H1 (cell line): ENCODE measurements at regions not wholly inside any gene's neighbourhood (a gene's known extent, or its start where the extent isn't known, plus 50 kb on each side); places are given as distances from the start of the nearest gene placed in this dataset.

Experiments used
- CBX8 ChIP-seq: fragments of 300-800, 300-1000 bp; sonication (generic); IDR thresholded peaks from 2 replicates; pipeline ENCODE4 v1.7.1; 2016; ENCODE audit warnings: low read depth, low read length, borderline replicate concordance
- CEBPB ChIP-seq: IDR thresholded peaks from 2 replicates; pipeline ENCODE4 v1.6.1; 2012; ENCODE audit warnings: low read depth, low read length
- CHD2 ChIP-seq: IDR thresholded peaks from 2 replicates; pipeline ENCODE4 v1.6.1; 2012; ENCODE audit warnings: low read length, improper control_type of control experiment
- CTCF ChIP-seq, 3 experiments: IDR thresholded peaks; 1 replicate in 2 of 3; 2 replicates in 1 of 3; pipeline versions ENCODE4 v1.5.1 to v1.6.1; 2011; ENCODE audit warnings: low read length in 3 of 3, mild to moderate bottlenecking in 3 of 3, inconsistent platforms in 2 of 3, low read depth in 1 of 3, moderate library complexity in 1 of 3; ENCODE audit not compliant: insufficient read depth in 1 of 3; ENCODE audit errors: control extremely low read depth in 1 of 3
- EGR1 ChIP-seq: IDR thresholded peaks from 2 replicates; pipeline ENCODE4 v1.6.1; 2011; ENCODE audit warnings: low read depth, low read length, borderline replicate concordance
- JUN ChIP-seq: IDR thresholded peaks from 2 replicates; pipeline ENCODE4 v1.6.1; 2011; ENCODE audit warnings: low read depth, mild to moderate bottlenecking, improper control_type of control experiment, low read length
- POLR2A ChIP-seq, 2 experiments: IDR thresholded peaks; 1 replicate in 1 of 2; 2 replicates in 1 of 2; pipeline ENCODE4 v1.6.1; 2011; ENCODE audit warnings: low read depth in 2 of 2, low read length in 2 of 2, mild to moderate bottlenecking in 2 of 2; ENCODE audit errors: control extremely low read depth in 1 of 2
- POLR2AphosphoS5 ChIP-seq: IDR thresholded peaks from 2 replicates; pipeline ENCODE4 v1.6.1; 2011; ENCODE audit warnings: low read depth, low read length
- RAD21 ChIP-seq, 2 experiments: IDR thresholded peaks in 1 of 2; conservative IDR thresholded peaks in 1 of 2; 2 replicates each; pipeline ENCODE4 v1.6.1; 2011; ENCODE audit warnings: low read depth in 2 of 2, low read length in 2 of 2, improper control_type of control experiment in 1 of 2, inconsistent platforms in 1 of 2, mild to moderate bottlenecking in 1 of 2, moderate library complexity in 1 of 2
- RXRA ChIP-seq: IDR thresholded peaks from 2 replicates; pipeline ENCODE4 v1.6.1; 2011; ENCODE audit warnings: low read depth, mild to moderate bottlenecking, low read length, moderate library complexity; ENCODE audit not compliant: insufficient read depth
- SIX5 ChIP-seq: IDR thresholded peaks from 2 replicates; pipeline ENCODE4 v1.6.1; 2011; ENCODE audit warnings: mild to moderate bottlenecking, low read depth, low read length
- SP2 ChIP-seq: IDR thresholded peaks from 2 replicates; pipeline ENCODE4 v1.6.1; 2012; ENCODE audit warnings: mild to moderate bottlenecking, low read length, inconsistent platforms
- TAF1 ChIP-seq: IDR thresholded peaks from 2 replicates; pipeline ENCODE4 v1.6.1; 2011; ENCODE audit warnings: mild to moderate bottlenecking, low read depth, low read length
- TF ChIP-seq, protein P1 (sequence below): IDR thresholded peaks from 2 replicates; pipeline ENCODE4 v1.6.1; 2012; ENCODE audit warnings: inconsistent platforms

- TF ChIP-seq CTCF (IDR thresholded peaks at IDR 0.05; ENCODE audit: control extremely low read depth in 1 of 3, insufficient read depth in 1 of 3, low read depth in 1 of 3, low read length in 3 of 3) = no peak
- no peak for TF ChIP-seq SP2
- TF ChIP-seq TAF1 = no peak
- no peak for TF ChIP-seq POLR2AphosphoS5
- no peak for TF ChIP-seq JUN
- no peak for TF ChIP-seq RXRA
- TF ChIP-seq, protein P1, sequence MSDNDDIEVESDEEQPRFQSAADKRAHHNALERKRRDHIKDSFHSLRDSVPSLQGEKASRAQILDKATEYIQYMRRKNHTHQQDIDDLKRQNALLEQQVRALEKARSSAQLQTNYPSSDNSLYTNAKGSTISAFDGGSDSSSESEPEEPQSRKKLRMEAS = no peak
- TF ChIP-seq CEBPB = no peak
- TF ChIP-seq POLR2A (IDR thresholded peaks at IDR 0.05; ENCODE audit: control extremely low read depth in 1 of 2, low read depth in 2 of 2, low read length in 2 of 2) = no peak
- TF ChIP-seq RAD21 (IDR thresholded peaks at IDR 0.05 in 1 of 2, conservative IDR thresholded peaks at IDR 0.05 in 1 of 2; ENCODE audit: low read depth in 2 of 2, low read length in 2 of 2) = no peak
- no peak for TF ChIP-seq CHD2
- no peak for TF ChIP-seq CBX8
- TF ChIP-seq SIX5 = no peak
- no peak for TF ChIP-seq EGR1
Observed at GRCh38 chr3:182509844-182510460, 283.4 kb upstream of the ATP11B start.
